OCI-LY3 (cell line): ENCODE measurements at regions not wholly inside any gene's neighbourhood (a gene's known extent, or its start where the extent isn't known, plus 50 kb on each side); places are given as distances from the start of the nearest gene placed in this dataset.

Experiments used
- H2AFZ ChIP-seq: fragments of 200-600, 300-600 bp; shearing (Covaris generic); 2 replicates; pipeline ENCODE4 v1.6.0; 2014; ENCODE audit warnings: antibody characterized with exemption, low read depth, low read length
- H3K27ac ChIP-seq: fragments of 200-600, 300-600 bp; sonication (generic); 2 replicates; pipeline ENCODE4 v1.5.1; 2014; ENCODE audit warnings: mild to moderate bottlenecking, low read length, moderate library complexity, mixed read lengths
- H3K27me3 ChIP-seq: fragments of 200-600, 300-600 bp; sonication (generic); 2 replicates; pipeline ENCODE4 v1.6.1; 2014; ENCODE audit warnings: low read depth, low read length, mixed read lengths
- H3K36me3 ChIP-seq: fragments of 200-600, 300-600 bp; sonication (generic); replicated peaks from 2 replicates; pipeline ENCODE3; 2014; ENCODE audit warnings: low read depth, low read length, mixed read lengths
- H3K4me1 ChIP-seq: fragments of 300-600, 200-600 bp; sonication (generic); 2 replicates; pipeline ENCODE4 v1.6.1; 2014; ENCODE audit warnings: low read length, mixed read lengths
- H3K4me2 ChIP-seq: fragments of 200-600, 300-600 bp; sonication (generic); 2 replicates; pipeline ENCODE4 v1.6.1; 2014; ENCODE audit warnings: low read length, mixed read lengths
- H3K4me3 ChIP-seq: fragments of 300-600, 200-600 bp; sonication (generic); 2 replicates; pipeline ENCODE4 v1.5.1; 2014; ENCODE audit warnings: antibody characterized with exemption, mild to moderate bottlenecking, low read length, moderate library complexity
- H3K79me2 ChIP-seq: fragments of 300-600, 200-600 bp; shearing (Covaris generic); 2 replicates; pipeline ENCODE4 v1.6.1; 2014; ENCODE audit warnings: mild to moderate bottlenecking, low read length, mixed read lengths
- H3K9ac ChIP-seq: fragments of 300-600, 200-600 bp; shearing (Covaris generic); 2 replicates; pipeline ENCODE4 v1.6.0; 2014; ENCODE audit warnings: mild to moderate bottlenecking, low read length, moderate library complexity
- H3K9me3 ChIP-seq: fragments of 200-600, 300-600 bp; shearing (Covaris generic); 2 replicates; pipeline ENCODE4 v1.6.1; 2014; ENCODE audit warnings: low read length, mixed read lengths; ENCODE audit not compliant: insufficient read depth
- H4K20me1 ChIP-seq: fragments of 200-600, 300-600 bp; sonication (generic); 2 replicates; pipeline ENCODE4 v1.6.1; 2016; ENCODE audit warnings: low read length, mixed read lengths; ENCODE audit not compliant: insufficient read depth
- CTCF ChIP-seq: fragments of 200-600, 300-600 bp; sonication (generic); IDR thresholded peaks from 2 replicates; pipeline ENCODE4 v1.5.1; 2014; ENCODE audit warnings: antibody characterized with exemption, low read length, low read depth
- EZH2phosphoT487 ChIP-seq: fragments of 200-600 bp; shearing (Covaris generic); IDR thresholded peaks from 2 replicates; pipeline ENCODE4 v1.6.1; 2018; ENCODE audit warnings: antibody characterized with exemption, mixed run types, low read depth

- Histone ChIP-seq H3K9ac (no peak overlapping the region), H3K4me1 (peaks cover 39% of the 10 kb centered on the region), H4K20me1 (no peaks in the 10 kb centered on the region), H3K4me3 (no peak overlapping the region), H3K27me3 (no peaks in the 10 kb centered on the region), H2AFZ (no peak overlapping the region), H3K4me2 (no peak overlapping the region), H3K27ac (no peak overlapping the region), H3K79me2 (no peaks in the 10 kb centered on the region), H3K36me3 (peaks cover 3% of the 10 kb centered on the region), H3K9me3 (0 out of 2 replicates have a peak, but pooled peaks cover 4% of the 10 kb centered on the region)
- TF ChIP-seq EZH2phosphoT487, result no peak
- no peak for TF ChIP-seq CTCF
Measured at GRCh38 chr21:15436031-15436430, 293.8 kb upstream of the USP25 start.

DNA sequence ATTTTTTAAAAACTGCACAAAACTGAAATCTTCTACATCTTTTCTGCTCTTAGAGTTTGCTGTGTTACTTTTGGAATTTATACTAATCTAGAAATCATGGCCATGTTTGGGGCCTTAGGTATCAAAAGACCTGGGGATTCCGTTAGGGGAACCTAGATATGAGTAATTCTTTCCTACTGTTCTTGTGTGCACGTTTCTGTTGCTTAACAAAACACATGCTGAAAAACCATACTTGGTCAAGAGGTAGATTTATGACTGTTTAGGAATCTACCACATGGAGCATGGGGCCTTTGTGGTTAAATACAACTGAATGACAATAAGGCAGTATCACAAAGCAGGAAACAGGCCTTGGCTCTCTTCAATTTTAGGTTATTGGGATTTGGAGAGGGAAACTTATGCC, 291.9 kb upstream of the USP25 start:
- H3K4me2 ChIP-seq, result peak overlapping the region; percentile 38
- H3K4me1 ChIP-seq, result peaks cover 43% of the 10 kb centered on the region
- H3K27ac ChIP-seq, result peak overlapping the region; percentile 56
- no peak overlapping the region for H2AFZ ChIP-seq
- no peaks in the 10 kb centered on the region for H3K79me2 ChIP-seq
- H3K9ac ChIP-seq, result no peak overlapping the region
- H4K20me1 ChIP-seq, result no peaks in the 10 kb centered on the region
- 0 out of 2 replicates have a peak, but pooled peaks cover 4% of the 10 kb centered on the region for H3K9me3 ChIP-seq
- no peaks in the 10 kb centered on the region for H3K27me3 ChIP-seq
- no peak overlapping the region for H3K4me3 ChIP-seq
- peaks cover 3% of the 10 kb centered on the region for H3K36me3 ChIP-seq
- TF ChIP-seq EZH2phosphoT487, result no peak
- no peak for TF ChIP-seq CTCF

GRCh38 chr21:15439726-15440125, 290.1 kb upstream of the USP25 start:
- Histone ChIP-seq H3K27me3 (peaks cover 3% of the 10 kb centered on the region; the same call in 1 of the 2 replicates), H4K20me1 (no peaks in the 10 kb centered on the region), H2AFZ (no peak overlapping the region), H3K36me3 (peaks cover 3% of the 10 kb centered on the region), H3K4me2 (no peak overlapping the region), H3K79me2 (no peaks in the 10 kb centered on the region), H3K9me3 (0 out of 2 replicates have a peak, but pooled peaks cover 4% of the 10 kb centered on the region), H3K4me1 (peaks cover 52% of the 10 kb centered on the region), H3K9ac (no peak overlapping the region), H3K4me3 (no peak overlapping the region), H3K27ac (no peak overlapping the region)
- TF ChIP-seq CTCF (no peak), EZH2phosphoT487 (no peak)

DNA sequence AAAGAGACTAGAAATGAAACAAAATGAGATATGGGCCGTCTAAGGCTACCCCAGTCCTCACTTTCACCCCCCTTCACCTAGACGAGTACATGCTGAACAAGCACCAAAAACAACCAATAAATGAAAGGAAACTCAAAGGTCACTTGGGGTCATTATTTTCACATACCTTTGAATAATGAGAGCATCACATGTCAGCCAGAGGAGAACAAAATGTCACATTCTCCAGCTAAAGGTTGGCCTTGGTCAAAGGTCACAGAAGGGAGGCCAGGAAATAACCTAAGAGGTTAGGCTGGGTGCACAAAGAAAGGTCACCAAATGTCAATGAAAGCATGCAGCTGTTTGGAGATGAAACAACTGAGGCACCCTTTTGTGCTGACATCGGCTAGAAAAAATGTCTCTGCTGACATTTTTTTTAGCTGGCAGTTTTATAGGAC, 288.7 kb upstream of the USP25 start:
- Histone ChIP-seq H3K27me3 (peaks cover 3% of the 10 kb centered on the region; the same call in 1 of the 2 replicates), H3K9ac (no peak overlapping the region), H4K20me1 (0 out of 2 replicates have a peak, but pooled peaks cover 3% of the 10 kb centered on the region), H3K4me1 (peaks cover 64% of the 10 kb centered on the region), H2AFZ (no peak overlapping the region), H3K4me3 (no peak overlapping the region), H3K4me2 (no peak overlapping the region), H3K79me2 (no peaks in the 10 kb centered on the region), H3K36me3 (peaks cover 3% of the 10 kb centered on the region), H3K27ac (no peak overlapping the region), H3K9me3 (no peaks in the 10 kb centered on the region)
- TF ChIP-seq EZH2phosphoT487 (no peak), CTCF (no peak)
